ENCODE measurements at regions not wholly inside any gene's neighbourhood (a gene's known extent, or its start where the extent isn't known, plus 50 kb on each side); places are given as distances from the start of the nearest gene placed in this dataset.

GRCh38 chrX:104420907-104421306, 145.1 kb upstream of the IL1RAPL2 start:
- Histone ChIP-seq H3K36me3 (no peaks in the 10 kb centered on the region), H3K27ac (no peak overlapping the region), H3K27me3 (no peaks in the 10 kb centered on the region), H3K4me1 (no peaks in the 10 kb centered on the region), H3K4me3 (no peak overlapping the region), H3K9me3 (peaks cover 0 to 9% (median 7%) of the 10 kb centered on the region in 3 donors)
- no peak for TF ChIP-seq CTCF (IDR thresholded peaks at IDR 0.05)
- intact Hi-C loops (cut with DNase I; ENCODE audit: low total_unique reads), result no loop called here
- no peak for DNase-seq

- Histone ChIP-seq H3K36me3 (no peaks in the 10 kb centered on the region), H3K27ac (no peak overlapping the region), H3K27me3 (no peaks in the 10 kb centered on the region), H3K4me3 (no peak overlapping the region), H3K4me1 (no peaks in the 10 kb centered on the region), H3K9me3 (peaks cover 0 to 9% (median 7%) of the 10 kb centered on the region in 3 donors)
- intact Hi-C loops (cut with DNase I; ENCODE audit: low total_unique reads), result no loop called here
- TF ChIP-seq CTCF (IDR thresholded peaks at IDR 0.05), result no peak
- no peak for DNase-seq
Observed at GRCh38 chrX:104419926-104420325, 146.1 kb upstream of the IL1RAPL2 start.

- TF ChIP-seq CTCF (IDR thresholded peaks at IDR 0.05), result no peak
- H3K27me3 ChIP-seq, result no peaks in the 10 kb centered on the region
- H3K36me3 ChIP-seq, result no peaks in the 10 kb centered on the region
- H3K4me3 ChIP-seq, result no peak overlapping the region
- peaks cover 0 to 9% (median 7%) of the 10 kb centered on the region in 3 donors for H3K9me3 ChIP-seq
- intact Hi-C loops (cut with DNase I; ENCODE audit: low total_unique reads), result no loop called here
- no peaks in the 10 kb centered on the region for H3K4me1 ChIP-seq
- H3K27ac ChIP-seq, result no peak overlapping the region
- DNase-seq, result no peak
Observed at GRCh38 chrX:104419211-104419610, 146.8 kb upstream of the IL1RAPL2 start.

GRCh38 chrX:104411800-104412199, 154.2 kb upstream of the IL1RAPL2 start:
- intact Hi-C loops (cut with DNase I; ENCODE audit: low total_unique reads), result no loop called here
- H3K27me3 ChIP-seq, result no peaks in the 10 kb centered on the region
- H3K9me3 ChIP-seq, result peaks cover 0 to 14% (median 13%) of the 10 kb centered on the region in 3 donors
- no peaks in the 10 kb centered on the region for H3K36me3 ChIP-seq
- DNase-seq, result no peak
- no peak overlapping the region for H3K4me3 ChIP-seq
- H3K4me1 ChIP-seq, result no peaks in the 10 kb centered on the region
- no peak for TF ChIP-seq CTCF (IDR thresholded peaks at IDR 0.05)
- no peak overlapping the region for H3K27ac ChIP-seq

- intact Hi-C loops (cut with DNase I; ENCODE audit: low total_unique reads), result no loop called here
- no peaks in the 10 kb centered on the region for H3K27me3 ChIP-seq
- no peak for TF ChIP-seq CTCF (IDR thresholded peaks at IDR 0.05)
- H3K4me3 ChIP-seq, result no peak overlapping the region
- H3K27ac ChIP-seq, result no peak overlapping the region
- H3K36me3 ChIP-seq, result no peaks in the 10 kb centered on the region
- H3K4me1 ChIP-seq, result no peaks in the 10 kb centered on the region
- DNase-seq, result no peak
- H3K9me3 ChIP-seq, result peaks cover 0 to 5% (median 4%) of the 10 kb centered on the region in 3 donors
Observed at GRCh38 chrX:104400387-104400786, 145.7 kb upstream of the ESX1 start.

GRCh38 chrX:104392350-104392749, 137.6 kb upstream of the ESX1 start:
- no peak for TF ChIP-seq CTCF (IDR thresholded peaks at IDR 0.05)
- H3K4me1 ChIP-seq, result no peaks in the 10 kb centered on the region
- no peaks in the 10 kb centered on the region for H3K9me3 ChIP-seq
- no peak for DNase-seq
- no peaks in the 10 kb centered on the region for H3K36me3 ChIP-seq
- intact Hi-C loops (cut with DNase I; ENCODE audit: low total_unique reads), result no loop called here
- no peaks in the 10 kb centered on the region for H3K27me3 ChIP-seq
- H3K4me3 ChIP-seq, result no peak overlapping the region
- no peak overlapping the region for H3K27ac ChIP-seq

Data from tibial artery (tissue), 4 donors.